GM12801 (cell line): ENCODE measurements at regions not wholly inside any gene's neighbourhood (a gene's known extent, or its start where the extent isn't known, plus 50 kb on each side); places are given as distances from the start of the nearest gene placed in this dataset.

Experiments
- TF ChIP-seq, protein P1 (sequence below): IDR thresholded peaks from one replicate; pipeline ENCODE4 v1.5.1; 2011; ENCODE audit warnings: control low read depth; ENCODE audit not compliant: insufficient read length; ENCODE audit errors: extremely low read depth

DNA sequence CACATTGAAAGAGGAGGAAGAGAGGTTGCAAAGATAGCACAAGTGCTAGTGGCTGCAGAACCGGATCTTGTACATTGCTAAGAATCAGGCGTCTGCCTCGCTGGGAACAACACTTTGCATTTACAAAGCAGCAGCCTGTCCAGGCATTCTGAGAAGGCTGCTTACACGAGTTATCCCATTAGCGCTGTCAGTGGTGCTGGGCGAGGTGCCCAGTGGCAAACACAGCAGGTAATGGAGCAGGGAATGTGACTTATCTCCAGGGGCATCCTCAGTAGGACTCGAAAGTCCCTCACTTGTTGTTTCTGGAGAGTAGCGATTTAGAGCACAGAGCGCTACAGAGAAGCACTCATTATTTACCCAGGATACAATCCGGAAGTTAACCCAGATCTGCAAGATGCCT lies 209.6 kb downstream of the OLFM4 start:
- TF ChIP-seq, protein P1, sequence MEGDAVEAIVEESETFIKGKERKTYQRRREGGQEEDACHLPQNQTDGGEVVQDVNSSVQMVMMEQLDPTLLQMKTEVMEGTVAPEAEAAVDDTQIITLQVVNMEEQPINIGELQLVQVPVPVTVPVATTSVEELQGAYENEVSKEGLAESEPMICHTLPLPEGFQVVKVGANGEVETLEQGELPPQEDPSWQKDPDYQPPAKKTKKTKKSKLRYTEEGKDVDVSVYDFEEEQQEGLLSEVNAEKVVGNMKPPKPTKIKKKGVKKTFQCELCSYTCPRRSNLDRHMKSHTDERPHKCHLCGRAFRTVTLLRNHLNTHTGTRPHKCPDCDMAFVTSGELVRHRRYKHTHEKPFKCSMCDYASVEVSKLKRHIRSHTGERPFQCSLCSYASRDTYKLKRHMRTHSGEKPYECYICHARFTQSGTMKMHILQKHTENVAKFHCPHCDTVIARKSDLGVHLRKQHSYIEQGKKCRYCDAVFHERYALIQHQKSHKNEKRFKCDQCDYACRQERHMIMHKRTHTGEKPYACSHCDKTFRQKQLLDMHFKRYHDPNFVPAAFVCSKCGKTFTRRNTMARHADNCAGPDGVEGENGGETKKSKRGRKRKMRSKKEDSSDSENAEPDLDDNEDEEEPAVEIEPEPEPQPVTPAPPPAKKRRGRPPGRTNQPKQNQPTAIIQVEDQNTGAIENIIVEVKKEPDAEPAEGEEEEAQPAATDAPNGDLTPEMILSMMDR: no peak

DNA sequence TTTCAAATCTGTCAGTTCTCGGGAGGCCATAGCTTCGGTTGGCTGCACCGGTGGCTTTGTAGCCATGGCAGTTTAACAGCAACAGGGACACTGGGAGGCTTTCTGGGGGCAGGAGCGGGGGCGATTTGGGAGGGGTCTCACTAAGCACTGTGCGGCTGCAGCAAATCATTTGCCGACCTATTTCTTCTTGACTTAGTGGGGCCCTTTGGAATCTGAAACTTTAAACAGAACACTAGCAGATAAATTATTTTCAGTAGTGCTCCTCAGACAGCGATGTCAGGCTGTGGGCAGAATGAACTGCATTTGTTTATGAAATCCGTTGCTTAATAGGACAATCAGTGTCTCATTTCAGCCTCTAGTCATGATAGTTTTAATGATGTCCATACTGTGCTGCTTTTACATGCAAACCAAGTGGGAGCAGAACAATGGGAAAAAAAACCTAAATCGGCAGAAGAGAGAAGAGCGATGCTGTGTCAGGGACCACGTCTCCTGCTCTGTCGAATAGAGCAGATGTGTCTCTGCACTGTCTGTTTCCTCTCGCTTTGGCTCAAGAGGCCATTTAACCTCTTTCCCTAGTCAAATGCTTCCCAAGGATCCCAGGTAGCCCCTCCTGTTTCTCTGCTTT lies 211.9 kb downstream of the OLFM4 start:
- TF ChIP-seq, protein P1: no peak

DNA sequence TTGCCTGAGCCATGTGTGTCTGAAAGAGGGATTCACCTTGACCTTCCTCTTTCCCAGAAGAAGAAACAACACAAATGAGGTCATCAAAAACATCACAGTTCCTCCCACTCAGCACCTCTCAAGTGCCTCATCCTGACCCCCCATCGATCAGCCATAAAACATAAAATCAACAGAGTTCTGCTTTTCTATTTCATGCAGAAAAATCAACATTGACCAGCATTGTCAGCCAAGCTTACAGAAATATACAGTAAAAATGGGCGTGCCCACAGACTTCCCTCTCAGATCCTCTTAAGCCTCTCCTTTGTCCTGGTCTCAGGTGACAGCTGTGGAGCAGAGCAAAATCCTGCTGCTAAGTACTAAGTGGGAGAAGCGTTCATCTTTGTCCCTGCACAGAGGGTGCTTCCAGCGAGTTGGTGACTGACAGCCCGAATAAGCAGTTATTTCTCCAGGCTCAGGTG lies 213.3 kb downstream of the OLFM4 start:
- TF ChIP-seq, protein P1: no peak

DNA sequence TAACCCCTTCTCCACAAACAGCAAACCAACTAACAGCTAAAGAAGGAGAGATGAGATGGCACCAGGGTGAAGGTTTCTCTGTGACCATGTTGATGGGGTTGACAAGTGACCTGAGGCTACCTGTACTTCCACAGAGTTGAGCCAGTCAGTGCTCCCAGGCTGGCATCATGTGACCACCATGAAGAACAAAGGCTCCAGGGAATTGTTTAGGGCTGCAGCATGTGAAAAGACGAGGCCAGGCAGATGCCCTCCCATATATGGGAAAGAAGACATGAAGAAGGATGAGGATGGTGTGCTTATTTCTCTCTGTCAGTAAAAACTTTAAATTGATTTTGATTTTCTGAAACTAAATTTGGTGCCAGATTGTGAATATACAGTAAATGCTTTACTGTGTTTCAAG lies 220.6 kb downstream of the OLFM4 start:
- TF ChIP-seq, protein P1: no peak

DNA sequence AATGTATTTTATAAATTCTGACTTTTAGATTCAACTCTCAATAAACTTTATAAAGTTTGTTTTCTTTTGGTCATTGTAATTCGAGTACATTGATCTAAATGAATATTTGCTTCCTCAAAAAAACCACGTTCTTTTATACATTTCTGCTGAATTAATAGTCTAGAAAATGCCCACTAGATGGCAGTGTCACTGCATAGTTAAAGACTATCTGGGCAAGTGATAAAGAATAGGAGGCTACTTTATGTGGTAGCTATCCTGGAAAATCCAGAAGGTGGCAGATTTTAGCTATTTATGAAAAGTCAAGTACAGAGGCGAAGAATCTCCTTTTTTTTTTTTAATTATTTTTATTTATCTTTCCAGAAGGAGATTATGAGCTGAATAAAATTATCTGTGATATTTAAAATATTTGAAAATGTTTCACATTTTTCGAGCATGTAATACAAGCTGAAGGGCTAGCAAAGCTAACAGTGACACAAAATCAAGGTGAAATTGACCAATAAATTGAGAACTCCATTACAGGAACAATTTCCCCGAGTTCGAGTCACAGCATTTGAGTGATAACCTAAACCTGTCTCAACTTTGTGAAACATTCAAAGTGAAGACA lies 221.8 kb downstream of the OLFM4 start:
- TF ChIP-seq, protein P1: no peak

DNA sequence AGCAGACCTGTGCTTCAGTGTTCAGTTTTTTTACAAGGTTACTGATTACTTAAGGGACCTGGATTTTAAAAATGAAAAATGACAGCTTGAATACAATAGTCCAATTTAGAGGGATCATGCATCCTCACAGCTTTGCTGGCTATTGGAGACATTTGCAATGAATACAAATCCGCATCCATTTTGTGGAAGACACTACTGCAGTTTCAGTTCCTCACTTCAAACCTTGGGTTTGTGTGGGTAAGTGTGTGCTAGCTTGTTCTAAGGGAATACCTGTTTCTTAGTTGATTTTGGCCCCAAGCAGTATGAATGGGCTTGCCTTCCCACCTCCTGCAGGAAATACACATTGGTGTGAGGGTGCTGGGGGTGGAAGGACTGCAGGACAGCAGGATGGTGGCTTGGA lies 222.4 kb downstream of the OLFM4 start:
- TF ChIP-seq, protein P1: no peak

DNA sequence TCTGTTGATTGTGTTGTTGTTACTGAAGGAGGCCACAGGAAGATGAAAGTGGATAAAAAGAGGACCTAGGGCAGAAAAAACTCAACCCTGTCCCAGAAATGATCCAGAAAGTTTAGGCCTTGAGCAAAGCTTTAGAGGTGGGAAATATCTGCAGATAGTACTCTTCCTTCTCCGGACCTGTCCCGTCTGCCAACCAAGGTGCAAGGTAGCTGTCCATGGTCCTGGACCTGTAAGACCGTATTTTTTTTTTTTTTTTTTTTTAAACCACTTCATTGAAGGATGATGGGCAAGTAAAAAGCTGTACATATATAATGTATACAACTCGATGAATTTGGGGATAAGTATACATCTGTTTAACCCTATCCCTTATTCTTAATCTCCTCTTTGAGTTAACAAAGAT lies 225.9 kb downstream of the OLFM4 start:
- TF ChIP-seq, protein P1: no peak
